GM10248 (cell line): ENCODE measurements at regions not wholly inside any gene's neighbourhood (a gene's known extent, or its start where the extent isn't known, plus 50 kb on each side); places are given as distances from the start of the nearest gene placed in this dataset.

ENCODE experiments used
- CTCF ChIA-PET: fragments of 300-600 bp; sonication (Branson Sonifier 250); formaldehyde crosslinking; extraction: SDS; loops from one replicate; lab custom pipeline; 2021; ENCODE audit warnings: antibody characterized with exemption; lab: Yijun Ruan, JAX
- POLR2A ChIA-PET: fragments of 350-650 bp; sonication (Branson Sonifier 250); formaldehyde crosslinking; extraction: SDS; loops from one replicate; lab custom pipeline; 2020; ENCODE audit warnings: antibody characterized with exemption; lab: Yijun Ruan, JAX
- DNase-seq: peaks from one replicate; pipeline ENCODE4 v3.0.0; 2012; ENCODE audit errors: extremely low spot score
- TF ChIP-seq, protein P1 (sequence below): IDR thresholded peaks from 2 replicates; pipeline ENCODE4 v1.5.1; 2012; ENCODE audit warnings: mild to moderate bottlenecking, low read depth; ENCODE audit errors: extremely low read depth, missing control alignments, control extremely low read depth

- ChIA-PET POLR2A (no interaction called here), CTCF (interaction anchor here (0.7 to 1.7 kb wide), 3 partner anchors 19 to 140 kb away, joined by 3 to 7 read pairs (median 3); no protein-coding TSS in a partner anchor)
- no peak for DNase-seq
- TF ChIP-seq, protein P1, sequence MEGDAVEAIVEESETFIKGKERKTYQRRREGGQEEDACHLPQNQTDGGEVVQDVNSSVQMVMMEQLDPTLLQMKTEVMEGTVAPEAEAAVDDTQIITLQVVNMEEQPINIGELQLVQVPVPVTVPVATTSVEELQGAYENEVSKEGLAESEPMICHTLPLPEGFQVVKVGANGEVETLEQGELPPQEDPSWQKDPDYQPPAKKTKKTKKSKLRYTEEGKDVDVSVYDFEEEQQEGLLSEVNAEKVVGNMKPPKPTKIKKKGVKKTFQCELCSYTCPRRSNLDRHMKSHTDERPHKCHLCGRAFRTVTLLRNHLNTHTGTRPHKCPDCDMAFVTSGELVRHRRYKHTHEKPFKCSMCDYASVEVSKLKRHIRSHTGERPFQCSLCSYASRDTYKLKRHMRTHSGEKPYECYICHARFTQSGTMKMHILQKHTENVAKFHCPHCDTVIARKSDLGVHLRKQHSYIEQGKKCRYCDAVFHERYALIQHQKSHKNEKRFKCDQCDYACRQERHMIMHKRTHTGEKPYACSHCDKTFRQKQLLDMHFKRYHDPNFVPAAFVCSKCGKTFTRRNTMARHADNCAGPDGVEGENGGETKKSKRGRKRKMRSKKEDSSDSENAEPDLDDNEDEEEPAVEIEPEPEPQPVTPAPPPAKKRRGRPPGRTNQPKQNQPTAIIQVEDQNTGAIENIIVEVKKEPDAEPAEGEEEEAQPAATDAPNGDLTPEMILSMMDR: no peak
Observed at GRCh38 chr1:93769777-93770176, 88.1 kb upstream of the BCAR3 start.

- CTCF ChIA-PET: interaction anchor here (1.3 kb wide), 1 partner anchor 46 kb away, joined by 3 read pairs; no protein-coding TSS in a partner anchor
- POLR2A ChIA-PET: no interaction called here
- no peak for DNase-seq
- TF ChIP-seq, protein P1: no peak
Observed at GRCh38 chr1:93768380-93768863, 86.8 kb upstream of the BCAR3 start.

- ChIA-PET POLR2A (no interaction called here), CTCF (interaction anchor here (0.8 kb wide), 1 partner anchor 14 kb away, joined by 3 read pairs; no protein-coding TSS in a partner anchor)
- DNase-seq: no peak
- TF ChIP-seq, protein P1: no peak
Observed at GRCh38 chr1:93766451-93766850, 84.8 kb upstream of the BCAR3 start.

DNA sequence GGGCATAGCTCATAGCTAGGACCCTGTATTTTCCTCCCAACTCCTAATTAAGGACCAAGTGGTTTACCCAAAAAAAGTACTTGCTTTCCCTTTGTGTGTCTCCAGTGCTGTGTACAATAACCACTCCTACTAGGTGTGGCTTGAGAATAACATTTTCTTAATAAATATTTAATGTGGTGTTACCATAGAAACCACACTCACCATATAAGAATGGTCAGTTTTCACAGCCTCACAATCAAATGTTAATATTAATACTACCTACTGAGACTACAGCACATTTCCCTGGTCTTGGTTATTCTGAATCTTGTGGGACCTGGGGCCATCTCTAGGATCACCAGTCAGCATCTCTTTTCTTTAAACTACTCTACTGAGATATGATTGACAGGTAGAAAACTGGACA is 83.5 kb upstream of the BCAR3 start:
- DNase-seq: no peak
- TF ChIP-seq, protein P1: no peak
- POLR2A ChIA-PET: no interaction called here
- CTCF ChIA-PET: no interaction called here

GRCh38 chr1:93764366-93764750 is 82.7 kb upstream of the BCAR3 start:
- TF ChIP-seq, protein P1: no peak
- no peak for DNase-seq
- ChIA-PET CTCF (no interaction called here), POLR2A (no interaction called here)

GRCh38 chr1:93763704-93764365 is 82.2 kb upstream of the BCAR3 start:
- TF ChIP-seq, protein P1: no peak
- DNase-seq: no peak
- CTCF ChIA-PET: interaction anchor here (1.1 kb wide), 1 partner anchor 11 kb away, joined by 3 read pairs; no protein-coding TSS in a partner anchor
- POLR2A ChIA-PET: no interaction called here
